VCaP (cell line): ENCODE measurements at regions not wholly inside any gene's neighbourhood (a gene's known extent, or its start where the extent isn't known, plus 50 kb on each side); places are given as distances from the start of the nearest gene placed in this dataset.

Experiments
- H3K27ac ChIP-seq: fragments of 450-650 bp; 2 replicates; pipeline ENCODE4 v1.5.1; 2017
- CTCF ChIP-seq: fragments of 450-650 bp; conservative IDR thresholded peaks from 2 replicates; pipeline ENCODE4 v1.5.1; 2017; ENCODE audit warnings: mild to moderate bottlenecking, moderate library complexity

- no peak overlapping the region for H3K27ac ChIP-seq
- TF ChIP-seq CTCF: no peak
These were observed 246.1 kb upstream of the MEF2C start for GRCh38 chr5:89128906-89129625.

DNA sequence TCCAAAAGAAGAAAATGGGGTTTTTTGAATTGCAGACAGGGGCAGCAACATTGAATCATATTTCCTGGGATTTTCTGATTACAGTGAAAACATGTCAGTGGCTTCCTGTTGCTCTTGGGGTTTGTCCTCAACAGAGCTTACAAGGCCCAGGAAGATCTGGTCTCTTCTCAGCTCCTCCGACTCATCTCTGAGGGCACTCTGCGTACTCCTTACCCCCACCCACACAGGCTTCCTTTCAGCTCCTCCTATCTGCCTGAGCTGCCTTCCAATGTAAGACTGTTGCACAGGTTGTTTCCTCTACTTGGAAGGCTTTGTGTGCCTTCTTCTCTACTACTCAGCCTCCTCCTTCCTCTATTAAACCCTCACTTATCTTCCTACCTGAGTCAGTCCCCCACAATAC lies 245.1 kb upstream of the MEF2C start:
- 0 out of 2 replicates have a peak overlapping the region, but pooled peaks have one; percentile 10 for H3K27ac ChIP-seq
- no peak for TF ChIP-seq CTCF

GRCh38 chr5:89127191-89127590 lies 244.2 kb upstream of the MEF2C start:
- 0 out of 2 replicates have a peak overlapping the region, but pooled peaks have one; percentile 10 for H3K27ac ChIP-seq
- no peak for TF ChIP-seq CTCF

DNA sequence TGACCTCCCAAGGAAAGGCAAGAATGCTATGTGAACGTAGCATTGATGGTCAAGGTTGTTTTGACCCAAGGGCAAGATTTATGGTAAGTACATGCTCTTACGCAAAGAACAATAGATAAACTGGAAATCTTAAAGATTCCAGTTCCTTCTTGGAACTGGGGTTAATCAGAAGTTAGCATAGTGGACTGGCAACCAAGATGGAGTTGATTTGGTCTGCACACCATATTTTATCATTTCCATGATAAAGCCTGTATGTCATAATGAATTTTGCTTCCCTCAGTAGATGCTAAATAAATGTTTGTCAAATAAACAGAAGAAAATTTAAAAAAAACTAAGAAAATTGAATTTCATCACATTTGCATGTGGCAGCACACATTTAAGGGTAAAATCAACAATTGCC lies 242.4 kb upstream of the MEF2C start:
- H3K27ac ChIP-seq: no peak overlapping the region
- no peak for TF ChIP-seq CTCF

DNA sequence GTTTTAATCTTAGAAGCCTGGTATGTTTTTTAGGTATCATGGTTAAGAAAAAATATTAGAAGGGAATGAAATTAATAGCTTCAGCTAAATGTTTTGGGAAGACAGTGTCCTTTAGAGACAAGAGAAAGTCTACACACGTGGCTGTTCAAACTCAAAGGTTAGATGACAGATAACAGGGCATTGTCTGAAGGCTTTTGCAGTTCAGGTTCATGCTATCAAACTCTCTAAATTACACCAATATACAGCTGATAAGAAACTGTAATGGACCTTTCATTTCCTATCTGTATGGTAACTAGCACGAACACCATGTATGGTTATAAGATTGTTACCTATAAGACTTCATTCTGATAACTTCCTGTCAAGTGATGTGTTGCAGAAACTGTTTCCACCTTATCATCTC lies 240.6 kb upstream of the MEF2C start:
- H3K27ac ChIP-seq: no peak overlapping the region
- no peak for TF ChIP-seq CTCF

DNA sequence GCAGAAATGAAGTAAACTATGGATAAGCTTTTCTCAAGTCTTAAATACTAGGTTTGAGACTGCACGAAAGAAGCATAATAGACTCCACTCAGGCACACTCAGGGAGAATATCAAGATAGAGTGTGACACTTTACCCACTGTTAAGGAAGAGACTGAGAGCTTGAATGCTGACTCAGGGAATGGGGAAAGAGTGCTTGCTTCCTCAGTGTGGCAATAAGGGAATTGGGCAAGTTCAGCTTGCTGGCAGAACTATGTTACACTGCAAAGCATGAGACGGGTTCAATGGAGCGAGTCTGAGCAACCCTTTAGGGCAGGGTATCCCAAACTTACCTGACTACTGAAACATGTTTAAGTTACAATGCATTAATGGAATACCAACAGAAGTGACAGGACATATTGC lies 237.7 kb upstream of the MEF2C start:
- H3K27ac ChIP-seq: no peak overlapping the region
- TF ChIP-seq CTCF: no peak

DNA sequence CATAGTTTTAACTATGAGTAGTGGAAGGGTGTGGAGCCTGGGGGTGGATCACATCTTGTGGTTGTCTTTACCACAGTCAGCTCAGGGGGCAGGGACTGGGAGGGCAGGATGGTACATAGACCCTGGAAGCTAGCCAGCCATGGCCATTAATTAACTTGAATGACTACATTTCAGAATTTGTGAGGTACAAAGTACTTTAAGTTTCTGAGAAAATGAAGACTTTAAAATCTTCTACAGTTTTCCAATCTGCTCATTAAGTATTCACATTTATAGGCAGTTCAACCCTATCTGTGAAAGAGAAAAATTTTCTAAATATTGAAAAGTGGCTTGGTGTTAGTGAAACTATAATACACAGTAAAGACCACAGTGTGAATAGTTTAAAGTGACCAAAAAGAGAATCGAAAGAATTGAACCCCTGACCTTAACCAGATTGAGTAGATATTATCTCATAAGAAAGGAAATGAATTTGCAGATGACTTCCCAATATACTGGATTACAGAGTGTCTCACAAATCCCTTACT lies 234.2 kb upstream of the MEF2C start:
- H3K27ac ChIP-seq: no peak overlapping the region
- TF ChIP-seq CTCF: no peak
